Left ventricle myocardium inferior (tissue), 1 donor: ENCODE measurements at regions not wholly inside any gene's neighbourhood (a gene's known extent, or its start where the extent isn't known, plus 50 kb on each side); places are given as distances from the start of the nearest gene placed in this dataset.

Experiments used
- DNase-seq: peaks from one replicate; pipeline ENCODE4 v3.0.0-alpha.2; 2020
- H3K27ac ChIP-seq: fragments of 200-600 bp; replicated peaks from 2 replicates; pipeline ENCODE4 v1.8.0; 2021
- H3K27me3 ChIP-seq: fragments of 200-600 bp; 2 replicates; pipeline ENCODE4 v1.8.0; 2021; ENCODE audit warnings: low read depth
- H3K36me3 ChIP-seq: fragments of 200-600 bp; 2 replicates; pipeline ENCODE4 v1.8.0; 2021
- H3K4me1 ChIP-seq: fragments of 200-600 bp; 2 replicates; pipeline ENCODE4 v1.8.0; 2021
- H3K4me3 ChIP-seq: fragments of 200-600 bp; 2 replicates; pipeline ENCODE4 v1.8.0; 2021; ENCODE audit warnings: mild to moderate bottlenecking, moderate library complexity
- H3K9me3 ChIP-seq: fragments of 200-600 bp; replicated peaks from 2 replicates; pipeline ENCODE4 v1.8.0; 2021
- CTCF ChIP-seq: fragments of 200-600 bp; IDR thresholded peaks from 2 replicates; pipeline ENCODE4 v1.8.0; 2021; ENCODE audit warnings: antibody characterized with exemption, mild to moderate bottlenecking, borderline replicate concordance
- intact Hi-C: fragments of 100-400 bp; cut with micrococcal nuclease; formaldehyde crosslinking; loops from one replicate; pipeline ENCODE4 v1.11.0; 2022
- donor health status: DM: no; HTN: yes; CAD: no; lungs with severe emphysema.

- intact Hi-C loops, result no loop called here
- no peak overlapping the region for H3K4me3 ChIP-seq
Measured at GRCh38 chr18:42568773-42569172, 546.7 kb downstream of the RIT2 start.

GRCh38 chr18:42574871-42575270 lies 540.6 kb downstream of the RIT2 start:
- Histone ChIP-seq H3K9me3 (no peaks in the 10 kb centered on the region), H3K4me3 (no peak overlapping the region), H3K27ac (no peak overlapping the region), H3K36me3 (no peaks in the 10 kb centered on the region), H3K27me3 (no peaks in the 10 kb centered on the region), H3K4me1 (no peaks in the 10 kb centered on the region)
- intact Hi-C loops, result no loop called here
- DNase-seq, result no peak
- no peak for TF ChIP-seq CTCF

More at GRCh38 chr18:42568773-42569172, 546.7 kb downstream of the RIT2 start:
- no peak for DNase-seq
- H3K27me3 ChIP-seq, result no peaks in the 10 kb centered on the region
- H3K36me3 ChIP-seq, result no peaks in the 10 kb centered on the region
- no peak overlapping the region for H3K27ac ChIP-seq
- no peaks in the 10 kb centered on the region for H3K9me3 ChIP-seq
- no peak for TF ChIP-seq CTCF
- H3K4me1 ChIP-seq, result no peaks in the 10 kb centered on the region

GRCh38 chr18:42576124-42576523 lies 539.4 kb downstream of the RIT2 start:
- Histone ChIP-seq H3K4me1 (no peaks in the 10 kb centered on the region), H3K4me3 (no peak overlapping the region), H3K27ac (no peak overlapping the region), H3K9me3 (no peaks in the 10 kb centered on the region), H3K27me3 (no peaks in the 10 kb centered on the region), H3K36me3 (no peaks in the 10 kb centered on the region)
- TF ChIP-seq CTCF, result no peak
- DNase-seq, result no peak
- intact Hi-C loops, result no loop called here

DNA sequence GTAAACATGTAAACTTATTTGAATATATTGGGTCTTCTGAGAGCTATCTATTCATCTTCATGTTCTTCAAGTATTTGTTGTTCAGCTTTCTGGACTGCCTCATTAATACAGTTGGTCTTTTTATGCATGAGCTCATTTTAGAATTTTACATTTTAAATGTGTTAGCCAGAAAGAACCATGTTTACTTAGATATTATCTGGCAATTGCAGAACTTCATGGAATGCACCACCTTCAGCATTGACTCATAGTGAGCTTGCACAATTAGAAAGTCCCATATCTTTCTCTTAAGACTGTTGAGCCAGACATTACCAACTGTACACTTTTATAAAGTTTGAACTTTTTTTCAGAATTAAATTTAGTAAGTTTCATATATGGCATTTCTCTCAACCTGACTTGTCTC lies 536.7 kb downstream of the RIT2 start:
- no peaks in the 10 kb centered on the region for H3K4me1 ChIP-seq
- no peaks in the 10 kb centered on the region for H3K27me3 ChIP-seq
- TF ChIP-seq CTCF, result no peak
- H3K27ac ChIP-seq, result no peak overlapping the region
- DNase-seq, result no peak
- no peak overlapping the region for H3K4me3 ChIP-seq
- intact Hi-C loops, result no loop called here
- H3K9me3 ChIP-seq, result no peaks in the 10 kb centered on the region
- no peaks in the 10 kb centered on the region for H3K36me3 ChIP-seq

DNA sequence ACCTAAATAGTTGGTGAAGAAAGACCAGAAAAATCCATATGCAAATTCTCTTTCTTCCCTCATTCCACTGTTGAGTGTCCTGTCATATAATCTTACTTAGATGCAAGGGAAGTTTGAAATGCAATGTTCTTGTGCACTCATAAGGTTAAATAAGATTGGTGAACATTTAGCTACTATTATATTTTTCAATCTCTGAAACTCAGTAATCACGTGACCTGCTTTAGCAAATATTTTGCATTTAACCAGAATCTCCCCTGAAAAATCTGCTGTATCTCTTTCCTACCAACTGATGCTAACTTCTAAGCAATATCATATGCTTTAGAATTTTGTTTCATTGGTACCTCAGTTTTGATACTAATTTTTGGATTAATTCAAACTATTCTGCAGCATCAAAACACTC lies 533.2 kb downstream of the RIT2 start:
- Histone ChIP-seq H3K36me3 (no peaks in the 10 kb centered on the region), H3K4me1 (no peaks in the 10 kb centered on the region), H3K9me3 (no peaks in the 10 kb centered on the region), H3K4me3 (no peak overlapping the region), H3K27ac (no peak overlapping the region), H3K27me3 (no peaks in the 10 kb centered on the region)
- no peak for TF ChIP-seq CTCF
- intact Hi-C loops, result no loop called here
- no peak for DNase-seq

DNA sequence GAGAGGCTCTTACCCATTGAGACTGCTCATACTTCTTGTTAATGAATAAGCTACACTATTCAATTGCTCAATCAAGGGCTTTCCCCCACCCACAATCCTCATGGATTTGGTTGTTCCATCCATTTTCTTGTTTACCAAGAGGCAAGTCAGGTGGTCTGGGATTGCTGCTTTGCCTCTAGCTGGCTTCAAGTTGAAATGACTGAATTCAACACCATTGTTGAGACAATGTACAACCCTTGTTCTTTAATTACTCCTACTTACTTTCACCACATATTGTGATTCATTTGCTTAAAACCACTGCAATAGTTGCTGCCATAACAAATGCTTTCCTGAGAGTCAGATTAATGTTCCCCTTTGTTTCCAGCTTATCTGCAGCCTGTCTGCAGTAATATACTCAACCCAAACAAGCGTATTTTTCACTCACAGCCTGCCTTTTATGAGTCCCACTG lies 532.2 kb downstream of the RIT2 start:
- H3K36me3 ChIP-seq, result no peaks in the 10 kb centered on the region
- no peaks in the 10 kb centered on the region for H3K4me1 ChIP-seq
- no peaks in the 10 kb centered on the region for H3K27me3 ChIP-seq
- H3K9me3 ChIP-seq, result no peaks in the 10 kb centered on the region
- H3K4me3 ChIP-seq, result no peak overlapping the region
- no peak overlapping the region for H3K27ac ChIP-seq
- no peak for DNase-seq
- intact Hi-C loops, result no loop called here
- TF ChIP-seq CTCF, result no peak
